CD4-positive, alpha-beta T cell treated with Interleukin-21 for 1 hour (primary cell): ENCODE measurements at regions not wholly inside any gene's neighbourhood (a gene's known extent, or its start where the extent isn't known, plus 50 kb on each side); places are given as distances from the start of the nearest gene placed in this dataset.

ENCODE experiments used
- DNase-seq: peaks from one replicate; pipeline ENCODE4 v3.0.0-alpha.2; 2020

GRCh38 chr20:52921340-52921739 lies 50.8 kb upstream of the TSHZ2 start:
- DNase-seq, result no peak

- DNase-seq, result no peak
Observed at GRCh38 chr20:52918311-52918710, 53.8 kb upstream of the TSHZ2 start.

- no peak for DNase-seq
Observed at GRCh38 chr20:52915564-52915963, 56.6 kb upstream of the TSHZ2 start.

GRCh38 chr20:52914870-52915269 lies 57.3 kb upstream of the TSHZ2 start:
- no peak for DNase-seq

- DNase-seq, result no peak
Observed at GRCh38 chr20:52913650-52914387, 58.3 kb upstream of the TSHZ2 start.

GRCh38 chr20:52905241-52905994 lies 66.7 kb upstream of the TSHZ2 start:
- no peak for DNase-seq

GRCh38 chr20:52904837-52905236 lies 67.3 kb upstream of the TSHZ2 start:
- no peak for DNase-seq

- DNase-seq, result no peak
Observed at GRCh38 chr20:52899041-52899608, 73.0 kb upstream of the TSHZ2 start.

- no peak for DNase-seq
Observed at GRCh38 chr20:52896348-52896747, 75.8 kb upstream of the TSHZ2 start.

- DNase-seq, result no peak
Observed at GRCh38 chr20:52895701-52896100, 76.5 kb upstream of the TSHZ2 start.

- DNase-seq, result no peak
Observed at GRCh38 chr20:52895235-52895634, 76.9 kb upstream of the TSHZ2 start.

GRCh38 chr20:52893498-52893897 lies 78.7 kb upstream of the TSHZ2 start:
- no peak for DNase-seq

- no peak for DNase-seq
Observed at GRCh38 chr20:52892023-52892422, 80.1 kb upstream of the TSHZ2 start.

- DNase-seq, result no peak
Observed at GRCh38 chr20:52890130-52890529, 82.0 kb upstream of the TSHZ2 start.

GRCh38 chr20:52889225-52889624 lies 82.9 kb upstream of the TSHZ2 start:
- no peak for DNase-seq

- no peak for DNase-seq
Observed at GRCh38 chr20:52888096-52888495, 84.1 kb upstream of the TSHZ2 start.

- no peak for DNase-seq
Observed at GRCh38 chr20:52880997-52881396, 91.2 kb upstream of the TSHZ2 start.

GRCh38 chr20:52880259-52880658 lies 91.9 kb upstream of the TSHZ2 start:
- no peak for DNase-seq

GRCh38 chr20:52874241-52874640 lies 97.9 kb upstream of the TSHZ2 start:
- no peak for DNase-seq

GRCh38 chr20:52869698-52870501 lies 102.3 kb upstream of the TSHZ2 start:
- no peak for DNase-seq

- no peak for DNase-seq
Observed at GRCh38 chr20:52869276-52869675, 102.9 kb upstream of the TSHZ2 start.

- DNase-seq, result no peak
Observed at GRCh38 chr20:52867305-52867704, 104.9 kb upstream of the TSHZ2 start.

GRCh38 chr20:52864916-52865605 lies 107.1 kb upstream of the TSHZ2 start:
- no peak for DNase-seq
